ENCODE measurements at regions not wholly inside any gene's neighbourhood (a gene's known extent, or its start where the extent isn't known, plus 50 kb on each side); places are given as distances from the start of the nearest gene placed in this dataset.

DNA sequence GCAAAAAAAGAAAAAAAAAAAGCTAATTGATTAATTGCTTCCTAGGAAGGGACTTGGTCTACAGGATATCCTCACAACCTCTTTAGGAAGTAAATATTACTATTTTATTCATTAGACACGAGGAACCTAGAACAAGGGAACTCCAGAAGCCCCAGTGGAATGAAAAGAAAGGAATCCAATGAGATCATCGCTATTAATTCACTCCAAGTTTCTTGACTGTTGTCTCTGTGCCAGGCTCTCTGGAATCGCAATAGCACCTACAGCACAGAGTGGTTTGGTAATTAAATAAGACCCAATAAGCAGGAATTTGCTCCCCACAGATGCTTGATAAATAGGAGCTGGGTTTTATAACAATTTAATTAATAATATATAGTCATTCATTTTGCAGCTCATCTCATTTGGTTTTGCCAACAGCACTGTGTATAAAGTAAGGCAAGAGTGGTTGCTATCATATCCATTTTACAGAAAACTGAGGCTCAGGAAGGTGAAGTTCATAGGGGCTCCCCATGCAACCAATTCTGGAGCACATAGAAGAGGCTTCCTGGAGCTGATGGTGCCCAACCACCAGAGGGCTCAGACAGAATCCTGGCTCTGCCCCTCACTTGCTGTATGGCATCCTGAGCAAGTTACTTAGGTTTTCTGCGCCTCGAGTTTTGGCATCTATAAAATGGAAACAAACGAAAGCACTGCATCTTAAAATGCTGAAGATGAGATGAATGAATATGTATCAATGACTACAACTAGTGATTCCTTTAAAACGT lies 420.2 kb downstream of the MED13L start:
- TF ChIP-seq EZH2 (IDR thresholded peaks at IDR 0.05; ENCODE audit: borderline replicate concordance, low read depth, low read length, severe bottlenecking) (no peak), POLR2A (IDR thresholded peaks at IDR 0.05; ENCODE audit: low read depth, low read length) (no peak), MAX (IDR thresholded peaks at IDR 0.05; ENCODE audit: insufficient read depth, insufficient read length) (no peak), FOS (IDR thresholded peaks at IDR 0.05; ENCODE audit: borderline replicate concordance, insufficient read depth, low read length) (no peak)
- TF ChIP-seq, protein P1, sequence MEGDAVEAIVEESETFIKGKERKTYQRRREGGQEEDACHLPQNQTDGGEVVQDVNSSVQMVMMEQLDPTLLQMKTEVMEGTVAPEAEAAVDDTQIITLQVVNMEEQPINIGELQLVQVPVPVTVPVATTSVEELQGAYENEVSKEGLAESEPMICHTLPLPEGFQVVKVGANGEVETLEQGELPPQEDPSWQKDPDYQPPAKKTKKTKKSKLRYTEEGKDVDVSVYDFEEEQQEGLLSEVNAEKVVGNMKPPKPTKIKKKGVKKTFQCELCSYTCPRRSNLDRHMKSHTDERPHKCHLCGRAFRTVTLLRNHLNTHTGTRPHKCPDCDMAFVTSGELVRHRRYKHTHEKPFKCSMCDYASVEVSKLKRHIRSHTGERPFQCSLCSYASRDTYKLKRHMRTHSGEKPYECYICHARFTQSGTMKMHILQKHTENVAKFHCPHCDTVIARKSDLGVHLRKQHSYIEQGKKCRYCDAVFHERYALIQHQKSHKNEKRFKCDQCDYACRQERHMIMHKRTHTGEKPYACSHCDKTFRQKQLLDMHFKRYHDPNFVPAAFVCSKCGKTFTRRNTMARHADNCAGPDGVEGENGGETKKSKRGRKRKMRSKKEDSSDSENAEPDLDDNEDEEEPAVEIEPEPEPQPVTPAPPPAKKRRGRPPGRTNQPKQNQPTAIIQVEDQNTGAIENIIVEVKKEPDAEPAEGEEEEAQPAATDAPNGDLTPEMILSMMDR (IDR thresholded peaks at IDR 0.05; ENCODE audit: extremely low read depth in 1 of 2, insufficient read depth in 1 of 2, low read depth in 1 of 2, low read length in 2 of 2) = no peak

Data from endothelial cell of umbilical vein (primary cell).